MCF 10A (cell line): ENCODE measurements at regions not wholly inside any gene's neighbourhood (a gene's known extent, or its start where the extent isn't known, plus 50 kb on each side); places are given as distances from the start of the nearest gene placed in this dataset.

Experiments
- BruUV-seq: library from RNA; stranded (reverse); fragments of 400-500 nt; replicated peaks from 2 replicates; lab custom pipeline; 2021; lab: Mats Ljungman, UMichigan
- CTCF ChIA-PET: fragments of 300-600 bp; sonication (Branson Sonifier 250); formaldehyde crosslinking; extraction: SDS; loops from one replicate; lab custom pipeline; 2021; ENCODE audit warnings: antibody characterized with exemption, inconsistent platforms; lab: Yijun Ruan, JAX
- POLR2A ChIA-PET: fragments of 300-600, 350-650 bp; sonication (Branson Sonifier 250); formaldehyde crosslinking; extraction: SDS; loops from one replicate; lab custom pipeline; 2020; ENCODE audit warnings: antibody characterized with exemption, inconsistent platforms; lab: Yijun Ruan, JAX
- DNase-seq: peaks from one replicate; pipeline ENCODE4 v3.0.0-alpha.2; 2018; ENCODE audit not compliant: unreplicated experiment
- H3K27ac Mint-ChIP-seq: one replicate; pipeline ENCODE4 v1.8.0; 2022; ENCODE audit warnings: mild to moderate bottlenecking, low read depth, mixed read lengths; ENCODE audit not compliant: unreplicated experiment
- H3K27me3 Mint-ChIP-seq: one replicate; pipeline ENCODE4 v1.8.0; 2022; ENCODE audit warnings: mixed read lengths; ENCODE audit not compliant: insufficient read depth, unreplicated experiment
- H3K36me3 Mint-ChIP-seq: one replicate; pipeline ENCODE4 v1.8.0; 2022; ENCODE audit warnings: mild to moderate bottlenecking, moderate library complexity, mixed read lengths; ENCODE audit not compliant: insufficient read depth, unreplicated experiment
- H3K4me1 Mint-ChIP-seq: one replicate; pipeline ENCODE4 v1.8.0; 2022; ENCODE audit warnings: mixed read lengths; ENCODE audit not compliant: insufficient read depth, unreplicated experiment
- H3K4me3 Mint-ChIP-seq: one replicate; pipeline ENCODE4 v1.8.0; 2022; ENCODE audit warnings: mild to moderate bottlenecking, moderate library complexity, mixed read lengths; ENCODE audit not compliant: unreplicated experiment
- H3K9me3 Mint-ChIP-seq: one replicate; pipeline ENCODE4 v1.8.0; 2022; ENCODE audit warnings: mixed read lengths; ENCODE audit not compliant: unreplicated experiment
- intact Hi-C: fragments of 100-400 bp; cut with micrococcal nuclease; formaldehyde crosslinking; loops from 2 replicates; pipeline ENCODE4 v1.14.1; 2022
- TF ChIP-seq, protein P1 (sequence below): fragments of 200-600 bp; IDR thresholded peaks from one replicate; pipeline ENCODE4 v1.8.0; 2022; ENCODE audit warnings: antibody characterized with exemption, mild to moderate bottlenecking; ENCODE audit not compliant: unreplicated experiment

DNA sequence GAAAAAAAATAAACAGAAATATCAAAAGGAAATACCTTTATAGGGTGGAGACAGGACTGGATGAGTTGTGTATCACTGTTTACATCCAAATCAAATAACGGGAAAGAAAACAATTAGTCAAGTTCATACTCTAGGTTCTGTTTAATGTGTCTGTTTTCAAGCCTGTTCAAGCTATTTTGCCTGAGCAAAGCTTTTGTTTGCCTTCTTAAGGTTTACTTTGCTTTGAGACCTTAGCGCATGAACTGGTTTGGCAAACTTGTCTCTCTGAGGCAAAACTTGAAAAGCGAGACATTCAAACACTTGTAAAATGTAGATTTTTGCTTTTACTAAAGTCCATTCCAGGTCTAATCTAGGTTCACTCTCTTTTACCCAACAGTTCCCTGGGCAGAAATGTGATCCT, 174.1 kb upstream of the RFX3 start:
- CTCF ChIA-PET = interaction anchor here (0.6 kb wide), 1 partner anchor 17 kb away, joined by 5 read pairs; no protein-coding TSS in a partner anchor
- DNase-seq = no peak
- no peaks in the 10 kb centered on the region for H3K36me3 Mint-ChIP-seq
- H3K27ac Mint-ChIP-seq = no peak overlapping the region
- POLR2A ChIA-PET = no interaction called here
- no peak overlapping the region for H3K4me3 Mint-ChIP-seq
- no TSS peak for BruUV-seq
- no peaks in the 10 kb centered on the region for H3K4me1 Mint-ChIP-seq
- no peaks in the 10 kb centered on the region for H3K9me3 Mint-ChIP-seq
- H3K27me3 Mint-ChIP-seq = peaks cover 22% of the 10 kb centered on the region
- TF ChIP-seq, protein P1, sequence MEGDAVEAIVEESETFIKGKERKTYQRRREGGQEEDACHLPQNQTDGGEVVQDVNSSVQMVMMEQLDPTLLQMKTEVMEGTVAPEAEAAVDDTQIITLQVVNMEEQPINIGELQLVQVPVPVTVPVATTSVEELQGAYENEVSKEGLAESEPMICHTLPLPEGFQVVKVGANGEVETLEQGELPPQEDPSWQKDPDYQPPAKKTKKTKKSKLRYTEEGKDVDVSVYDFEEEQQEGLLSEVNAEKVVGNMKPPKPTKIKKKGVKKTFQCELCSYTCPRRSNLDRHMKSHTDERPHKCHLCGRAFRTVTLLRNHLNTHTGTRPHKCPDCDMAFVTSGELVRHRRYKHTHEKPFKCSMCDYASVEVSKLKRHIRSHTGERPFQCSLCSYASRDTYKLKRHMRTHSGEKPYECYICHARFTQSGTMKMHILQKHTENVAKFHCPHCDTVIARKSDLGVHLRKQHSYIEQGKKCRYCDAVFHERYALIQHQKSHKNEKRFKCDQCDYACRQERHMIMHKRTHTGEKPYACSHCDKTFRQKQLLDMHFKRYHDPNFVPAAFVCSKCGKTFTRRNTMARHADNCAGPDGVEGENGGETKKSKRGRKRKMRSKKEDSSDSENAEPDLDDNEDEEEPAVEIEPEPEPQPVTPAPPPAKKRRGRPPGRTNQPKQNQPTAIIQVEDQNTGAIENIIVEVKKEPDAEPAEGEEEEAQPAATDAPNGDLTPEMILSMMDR = no peak
- intact Hi-C loops = no loop called here

DNA sequence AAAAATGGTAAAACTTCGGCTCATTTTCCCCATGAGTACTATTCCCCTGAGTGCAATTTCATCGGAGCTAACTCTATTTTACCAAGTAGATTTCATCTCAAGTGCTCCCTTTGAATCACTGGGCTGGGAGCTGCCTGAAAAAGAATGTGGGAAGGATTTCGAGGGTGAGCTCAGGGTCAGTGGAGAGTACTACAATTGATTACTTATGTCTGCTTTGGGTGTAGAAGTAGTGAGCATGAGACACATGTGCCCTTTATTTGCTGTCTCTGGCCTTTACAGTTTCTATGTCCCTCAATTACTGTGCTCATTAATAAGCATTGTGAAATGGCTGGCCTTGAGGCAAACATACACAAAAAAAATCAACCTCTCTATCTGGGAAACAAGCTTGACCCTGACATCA, 172.7 kb upstream of the RFX3 start:
- Mint-ChIP-seq H3K4me3 (no peak overlapping the region), H3K9me3 (no peaks in the 10 kb centered on the region), H3K27ac (no peak overlapping the region), H3K27me3 (peaks cover 15% of the 10 kb centered on the region), H3K4me1 (no peaks in the 10 kb centered on the region), H3K36me3 (no peaks in the 10 kb centered on the region)
- ChIA-PET POLR2A (interaction anchor here (0.5 kb wide), 1 partner anchor 276 kb away, joined by 4 read pairs; no protein-coding TSS in a partner anchor), CTCF (interaction anchor here (0.6 kb wide), 3 partner anchors 258 to 1487 kb away, joined by 3 read pairs; no protein-coding TSS in a partner anchor)
- TF ChIP-seq, protein P1 = no peak
- BruUV-seq = no TSS peak
- no peak for DNase-seq
- intact Hi-C loops = no loop called here

DNA sequence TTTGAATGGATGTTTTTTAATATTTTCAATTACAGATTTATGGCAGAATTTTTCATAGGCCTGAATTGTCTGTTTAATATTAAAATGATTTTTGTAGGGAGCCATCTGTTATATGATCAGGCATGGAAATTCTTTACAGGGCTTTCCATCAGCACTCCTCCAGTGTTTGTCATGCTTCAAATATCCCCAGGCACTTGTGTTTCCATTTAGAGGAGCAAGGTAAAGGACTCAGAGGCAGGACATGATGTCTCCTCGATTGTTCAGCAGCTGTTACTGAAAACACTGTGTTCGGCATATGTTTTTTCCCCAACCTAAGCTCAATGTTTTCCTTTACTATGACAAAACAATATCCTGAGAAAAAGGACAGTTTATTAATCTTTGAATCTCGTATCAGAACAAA, 172.3 kb upstream of the RFX3 start:
- CTCF ChIA-PET = interaction anchor here (0.6 kb wide), 3 partner anchors 257 to 1488 kb away, joined by 3 read pairs; no protein-coding TSS in a partner anchor
- Mint-ChIP-seq H3K4me3 (no peak overlapping the region), H3K27ac (no peak overlapping the region), H3K27me3 (peaks cover 15% of the 10 kb centered on the region), H3K9me3 (no peaks in the 10 kb centered on the region), H3K4me1 (no peaks in the 10 kb centered on the region), H3K36me3 (no peaks in the 10 kb centered on the region)
- no peak for DNase-seq
- TF ChIP-seq, protein P1 = no peak
- POLR2A ChIA-PET = no interaction called here
- intact Hi-C loops = no loop called here
- BruUV-seq = no TSS peak

DNA sequence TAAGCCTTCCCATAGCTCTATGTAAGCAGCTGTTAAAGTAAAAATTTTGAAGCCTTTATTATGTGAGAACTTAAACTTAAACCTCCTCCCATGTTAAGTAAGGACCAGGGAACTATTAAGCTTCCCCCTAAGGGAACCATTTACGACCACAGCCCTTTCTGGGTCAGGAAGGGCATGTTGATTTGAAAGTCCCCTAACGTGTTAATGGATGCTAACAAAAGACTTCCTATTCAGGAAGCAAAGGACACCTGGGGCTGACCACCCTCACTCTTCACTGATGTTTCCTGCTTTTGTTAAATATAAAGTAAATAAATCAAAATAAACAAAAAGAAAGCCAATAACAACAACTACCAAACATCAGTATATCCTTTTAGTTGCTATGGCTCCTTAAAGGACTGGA, 170.6 kb upstream of the RFX3 start:
- Mint-ChIP-seq H3K9me3 (no peaks in the 10 kb centered on the region), H3K27ac (no peak overlapping the region), H3K27me3 (peaks cover 14% of the 10 kb centered on the region), H3K4me1 (no peaks in the 10 kb centered on the region), H3K36me3 (no peaks in the 10 kb centered on the region), H3K4me3 (no peak overlapping the region)
- TF ChIP-seq, protein P1 = no peak
- intact Hi-C loops = no loop called here
- no peak for DNase-seq
- no TSS peak for BruUV-seq
- CTCF ChIA-PET = no interaction called here
- POLR2A ChIA-PET = no interaction called here
